ENCODE measurements at regions not wholly inside any gene's neighbourhood (a gene's known extent, or its start where the extent isn't known, plus 50 kb on each side); places are given as distances from the start of the nearest gene placed in this dataset.

DNA sequence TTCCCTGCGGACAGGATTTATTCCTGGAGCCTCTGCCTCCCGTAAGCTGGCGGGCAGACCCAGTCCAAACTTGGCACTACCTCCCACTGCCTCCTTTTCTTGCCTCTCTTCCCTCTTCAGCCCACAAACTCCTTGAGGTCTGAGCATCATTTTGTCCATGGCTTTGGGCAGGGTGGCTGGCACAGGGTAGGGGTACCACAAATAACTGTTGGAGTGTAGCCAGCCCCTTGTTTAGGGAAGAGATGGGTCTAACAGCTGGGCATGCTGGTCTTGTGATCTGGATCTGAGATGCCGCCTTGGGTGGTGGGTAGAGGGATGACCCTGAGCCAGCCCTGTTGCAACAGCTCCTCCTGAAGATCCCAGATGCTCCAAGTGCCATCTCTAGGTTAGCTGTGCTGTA lies 71.4 kb upstream of the CLDN14 start:
- no peak for TF ChIP-seq POLR2A (IDR thresholded peaks at IDR 0.05)
- TF ChIP-seq, protein P1, sequence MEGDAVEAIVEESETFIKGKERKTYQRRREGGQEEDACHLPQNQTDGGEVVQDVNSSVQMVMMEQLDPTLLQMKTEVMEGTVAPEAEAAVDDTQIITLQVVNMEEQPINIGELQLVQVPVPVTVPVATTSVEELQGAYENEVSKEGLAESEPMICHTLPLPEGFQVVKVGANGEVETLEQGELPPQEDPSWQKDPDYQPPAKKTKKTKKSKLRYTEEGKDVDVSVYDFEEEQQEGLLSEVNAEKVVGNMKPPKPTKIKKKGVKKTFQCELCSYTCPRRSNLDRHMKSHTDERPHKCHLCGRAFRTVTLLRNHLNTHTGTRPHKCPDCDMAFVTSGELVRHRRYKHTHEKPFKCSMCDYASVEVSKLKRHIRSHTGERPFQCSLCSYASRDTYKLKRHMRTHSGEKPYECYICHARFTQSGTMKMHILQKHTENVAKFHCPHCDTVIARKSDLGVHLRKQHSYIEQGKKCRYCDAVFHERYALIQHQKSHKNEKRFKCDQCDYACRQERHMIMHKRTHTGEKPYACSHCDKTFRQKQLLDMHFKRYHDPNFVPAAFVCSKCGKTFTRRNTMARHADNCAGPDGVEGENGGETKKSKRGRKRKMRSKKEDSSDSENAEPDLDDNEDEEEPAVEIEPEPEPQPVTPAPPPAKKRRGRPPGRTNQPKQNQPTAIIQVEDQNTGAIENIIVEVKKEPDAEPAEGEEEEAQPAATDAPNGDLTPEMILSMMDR (IDR thresholded peaks at IDR 0.05): no peak
